ENCODE measurements at regions not wholly inside any gene's neighbourhood (a gene's known extent, or its start where the extent isn't known, plus 50 kb on each side); places are given as distances from the start of the nearest gene placed in this dataset.

- DNase-seq, result no peak
Measured at GRCh38 chr2:16314691-16315457, 350.8 kb downstream of the CYRIA start.

DNA sequence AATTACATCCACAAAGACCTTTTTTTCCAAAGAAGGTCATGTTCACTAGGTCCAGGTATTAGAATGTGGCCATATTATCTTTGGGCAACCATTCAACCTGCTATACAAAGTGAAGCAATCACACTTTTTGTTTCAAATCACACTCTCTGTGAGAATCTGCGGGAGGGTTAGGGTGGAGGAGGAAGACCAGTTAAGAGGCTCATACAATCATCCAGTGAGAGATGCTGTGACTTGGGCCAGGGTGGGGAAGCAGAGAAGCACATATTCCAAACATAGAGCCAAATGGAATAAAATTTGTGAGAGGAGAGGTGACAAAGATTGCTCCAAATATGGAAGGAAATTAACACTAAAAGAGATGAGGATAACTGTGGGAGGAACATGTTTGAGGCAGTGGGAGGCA is 351.6 kb downstream of the CYRIA start:
- no peak for DNase-seq

- DNase-seq, result no peak
Measured at GRCh38 chr2:16313235-16313975, 352.2 kb downstream of the CYRIA start.

GRCh38 chr2:16312771-16313170 is 352.9 kb downstream of the CYRIA start:
- DNase-seq, result no peak

DNA sequence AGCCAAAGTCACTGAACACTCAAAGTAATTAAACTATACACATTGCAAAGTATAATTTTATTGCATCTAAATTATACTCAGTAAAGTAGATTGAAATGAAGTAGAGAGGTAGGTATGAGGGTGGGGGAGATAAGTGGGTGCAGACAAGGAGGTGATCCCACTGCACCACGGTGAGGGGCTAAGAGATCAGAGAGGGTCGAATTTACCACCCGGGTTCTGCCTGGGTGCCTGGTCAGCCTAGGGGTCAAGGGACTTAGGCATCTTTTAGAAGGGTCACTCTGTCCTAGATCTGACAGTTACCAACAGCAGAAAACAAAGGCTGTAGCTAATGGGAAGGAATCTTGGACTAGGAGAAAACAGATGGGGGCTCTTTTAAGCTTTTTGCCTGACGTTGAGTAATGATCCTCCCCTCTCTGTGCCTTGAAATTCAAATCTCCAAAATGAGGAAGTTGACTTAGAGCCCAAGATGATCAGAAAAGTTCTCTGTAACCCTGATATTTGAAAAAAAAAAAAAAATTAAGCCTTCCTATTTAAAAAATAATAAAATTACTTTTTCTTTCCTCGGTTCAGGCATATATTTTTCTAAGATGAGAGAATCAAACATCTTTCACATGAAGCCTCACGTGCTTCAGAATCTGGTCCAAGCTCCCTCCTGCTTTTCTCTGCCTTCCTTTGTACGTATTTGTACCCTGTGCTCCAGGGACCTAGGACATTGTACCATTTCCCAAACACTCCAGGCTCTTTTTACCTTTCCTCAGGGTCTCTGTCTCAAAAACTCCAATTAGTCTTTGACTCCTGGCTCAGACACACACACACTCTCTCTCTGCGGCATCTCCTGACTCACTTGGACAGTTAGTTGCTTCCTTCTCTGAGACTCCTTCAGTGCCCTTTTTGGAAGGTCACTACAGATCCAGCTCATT is 353.9 kb downstream of the CYRIA start:
- DNase-seq, result no peak

DNA sequence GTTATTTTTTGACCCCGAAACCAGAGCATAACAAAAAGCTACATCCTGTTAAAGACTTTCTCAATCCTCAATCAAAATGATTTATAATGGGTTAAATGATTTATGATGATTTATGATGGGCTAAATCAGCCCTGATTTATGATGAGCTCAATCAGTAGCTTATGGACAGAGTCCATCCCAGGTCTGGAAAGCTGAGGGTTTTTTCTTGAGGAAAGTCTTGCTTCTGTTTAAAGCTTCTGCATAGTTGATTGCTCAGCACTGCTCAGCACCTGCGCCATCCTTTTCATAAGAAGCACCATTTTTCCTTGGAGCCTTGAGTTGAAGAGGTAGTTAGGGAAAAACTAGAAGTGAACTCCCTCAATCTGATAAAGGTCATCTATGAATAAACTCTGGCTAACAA is 356.8 kb downstream of the CYRIA start:
- DNase-seq, result no peak

- DNase-seq, result no peak
Measured at GRCh38 chr2:16304876-16305590, 360.6 kb downstream of the CYRIA start.

GRCh38 chr2:16303761-16304160 is 361.9 kb downstream of the CYRIA start:
- no peak for DNase-seq

- DNase-seq, result no peak
Measured at GRCh38 chr2:16303273-16303577, 362.4 kb downstream of the CYRIA start.

GRCh38 chr2:16302431-16303272 is 362.3 kb downstream of the MYCN start:
- DNase-seq, result no peak

GRCh38 chr2:16301961-16302360 is 361.6 kb downstream of the MYCN start:
- DNase-seq, result no peak

GRCh38 chr2:16298866-16299265 is 358.5 kb downstream of the MYCN start:
- DNase-seq, result no peak

GRCh38 chr2:16296331-16297250 is 356.2 kb downstream of the MYCN start:
- DNase-seq, result no peak

GRCh38 chr2:16296038-16296290 is 355.6 kb downstream of the MYCN start:
- DNase-seq, result no peak

DNA sequence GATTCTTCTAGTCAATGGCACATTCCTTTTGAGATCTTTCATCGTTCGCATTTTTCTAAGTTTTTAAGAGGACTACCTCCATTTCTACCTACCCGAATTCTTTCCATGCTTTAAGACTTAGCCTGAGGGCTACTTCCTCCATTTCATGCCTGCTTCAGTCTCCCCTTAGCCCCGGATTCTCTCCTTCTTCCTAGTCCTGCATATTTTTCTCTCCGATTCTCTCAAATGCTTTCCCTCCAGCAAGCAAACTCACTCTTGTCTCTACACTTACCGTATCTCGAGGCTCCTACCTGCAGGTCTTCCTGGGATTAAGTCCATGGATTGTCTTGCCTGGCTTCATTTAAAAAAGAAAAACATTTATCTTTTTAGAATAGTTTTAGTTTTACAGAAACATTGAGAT is 354.4 kb downstream of the MYCN start:
- no peak for DNase-seq

DNA sequence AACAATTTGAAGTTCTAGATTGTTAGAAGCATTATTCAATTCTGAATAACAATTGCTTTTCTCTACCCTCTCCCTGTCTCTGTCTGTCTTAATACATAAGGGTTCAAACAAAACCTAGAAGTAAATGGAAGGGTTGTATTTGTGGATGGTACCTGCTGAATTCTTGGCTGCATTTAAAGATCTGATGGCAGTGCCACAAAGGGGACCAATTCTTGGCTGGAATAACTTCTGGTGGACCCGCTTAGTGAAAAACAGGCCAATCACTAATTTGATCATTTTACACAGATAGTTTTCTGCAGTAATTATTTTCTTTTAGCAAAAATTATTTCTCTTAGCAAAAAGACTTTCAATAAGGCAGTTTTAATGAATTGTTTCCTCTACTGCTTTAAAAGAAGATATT is 353.5 kb downstream of the MYCN start:
- no peak for DNase-seq

DNA sequence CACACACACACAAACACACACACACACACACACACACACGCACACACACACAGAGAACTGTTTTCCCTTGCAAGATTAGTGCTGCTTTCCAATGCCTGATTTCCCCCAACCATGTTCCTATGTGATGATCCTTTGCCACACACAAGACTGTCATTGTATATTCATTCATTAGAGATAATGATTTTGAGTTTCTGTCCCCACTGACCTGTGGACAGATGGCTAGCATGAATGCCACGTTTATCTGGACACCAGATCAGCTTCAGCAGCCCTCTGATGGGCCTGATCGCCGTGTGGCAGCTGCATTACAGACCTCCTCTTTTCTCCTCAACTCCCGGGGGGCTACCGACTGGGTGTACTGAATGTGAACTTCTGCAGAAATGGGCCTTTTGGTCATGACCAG is 353.0 kb downstream of the MYCN start:
- no peak for DNase-seq

DNA sequence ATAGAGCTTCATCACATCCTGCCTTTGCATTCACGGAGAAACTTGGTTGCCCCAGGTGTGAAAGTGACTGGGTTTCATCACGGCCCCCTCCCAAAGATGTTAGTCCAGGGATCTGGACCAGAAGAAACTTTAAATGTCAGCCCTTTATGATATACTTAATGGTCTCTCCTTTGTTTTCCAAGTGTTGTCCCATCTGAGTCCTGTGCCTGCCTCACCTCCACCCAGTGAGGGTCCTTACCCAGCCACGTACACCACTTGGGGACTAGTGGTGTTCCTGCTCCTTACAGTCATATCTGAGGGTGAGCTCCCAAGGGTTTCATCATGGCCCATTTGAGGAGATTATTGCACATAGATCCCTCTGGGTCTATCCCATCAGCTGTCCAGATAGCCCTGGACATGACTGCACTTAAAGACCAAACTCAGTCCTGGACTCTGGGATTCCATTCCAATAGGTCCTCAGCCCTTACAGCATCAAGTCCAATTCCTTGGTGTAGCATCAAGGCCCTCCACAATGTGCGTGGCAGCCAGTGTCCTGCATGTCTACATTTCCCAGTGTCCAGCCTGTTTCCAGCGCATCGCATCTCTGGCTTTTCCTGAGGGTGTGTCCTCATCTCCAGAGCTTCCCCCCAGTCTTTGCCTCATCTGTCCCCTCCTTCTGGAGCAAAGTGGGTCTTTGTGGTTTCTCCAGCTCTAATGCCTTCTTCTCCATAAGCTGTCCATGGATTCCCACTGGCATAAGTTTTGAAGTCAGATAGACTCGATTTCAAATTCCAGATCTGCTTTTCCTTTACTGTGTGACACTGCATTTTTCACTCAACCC is 351.6 kb downstream of the MYCN start:
- DNase-seq, result no peak

DNA sequence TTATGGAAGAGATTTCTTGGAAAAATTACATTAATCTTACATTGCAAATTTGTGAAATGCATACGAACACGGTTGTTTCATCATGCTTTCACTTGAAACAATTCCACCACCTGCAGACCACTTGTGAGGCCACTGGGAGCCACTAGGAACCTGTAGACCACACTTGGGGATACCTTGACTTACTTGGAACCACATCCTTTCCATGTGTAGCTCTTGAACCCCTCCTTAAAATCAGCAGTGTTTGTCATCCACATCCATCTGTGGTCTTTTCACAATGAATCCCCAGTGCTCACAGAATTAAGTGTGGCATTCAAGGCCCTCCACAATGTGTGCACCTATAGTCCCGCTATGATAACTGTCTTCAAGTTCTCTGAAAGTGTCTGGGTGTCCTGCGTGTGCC is 350.9 kb downstream of the MYCN start:
- DNase-seq, result no peak

GRCh38 chr2:16290311-16291020 is 350.1 kb downstream of the MYCN start:
- no peak for DNase-seq

All from GOT3 (cell line).